COLO829 (cell line): ENCODE measurements at regions not wholly inside any gene's neighbourhood (a gene's known extent, or its start where the extent isn't known, plus 50 kb on each side); places are given as distances from the start of the nearest gene placed in this dataset.
"Not testable (repeated sequence)": the region's sequence is repeated elsewhere in the genome, so short reads cannot be mapped to it uniquely, and the experiment has no call there.

Source experiments
- DNase-seq: peaks from one replicate; pipeline ENCODE4 v3.0.0; 2012; ENCODE audit warnings: low spot score

- DNase-seq, result no peak
Observed at GRCh38 chr5:72651109-72651508, 143.9 kb upstream of the ZNF366 start.

DNA sequence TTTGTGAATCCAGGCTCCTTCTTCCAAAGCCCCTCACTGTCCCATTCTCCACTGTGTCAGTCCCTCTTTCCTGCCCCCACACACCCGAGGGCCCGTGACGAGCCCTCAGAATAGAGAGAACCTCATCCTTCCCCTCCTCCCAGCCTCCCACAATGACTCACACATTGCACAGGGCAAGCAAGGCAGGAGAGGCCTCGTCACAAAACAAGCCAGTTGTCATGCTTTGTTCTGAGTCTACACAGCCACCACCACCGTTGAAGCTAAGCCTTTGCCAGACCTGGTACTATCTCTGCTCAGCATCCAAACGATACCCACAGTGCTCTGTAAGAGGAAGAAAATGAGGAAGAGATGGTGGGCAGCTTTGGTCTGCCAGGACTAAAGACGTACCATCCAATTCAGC lies 142.2 kb upstream of the ZNF366 start:
- no peak for DNase-seq

GRCh38 chr5:72648480-72648879 lies 141.3 kb upstream of the ZNF366 start:
- DNase-seq, result no peak

- DNase-seq, result peak; percentile 63
Observed at GRCh38 chr5:72647806-72648205, 140.6 kb upstream of the ZNF366 start.

DNA sequence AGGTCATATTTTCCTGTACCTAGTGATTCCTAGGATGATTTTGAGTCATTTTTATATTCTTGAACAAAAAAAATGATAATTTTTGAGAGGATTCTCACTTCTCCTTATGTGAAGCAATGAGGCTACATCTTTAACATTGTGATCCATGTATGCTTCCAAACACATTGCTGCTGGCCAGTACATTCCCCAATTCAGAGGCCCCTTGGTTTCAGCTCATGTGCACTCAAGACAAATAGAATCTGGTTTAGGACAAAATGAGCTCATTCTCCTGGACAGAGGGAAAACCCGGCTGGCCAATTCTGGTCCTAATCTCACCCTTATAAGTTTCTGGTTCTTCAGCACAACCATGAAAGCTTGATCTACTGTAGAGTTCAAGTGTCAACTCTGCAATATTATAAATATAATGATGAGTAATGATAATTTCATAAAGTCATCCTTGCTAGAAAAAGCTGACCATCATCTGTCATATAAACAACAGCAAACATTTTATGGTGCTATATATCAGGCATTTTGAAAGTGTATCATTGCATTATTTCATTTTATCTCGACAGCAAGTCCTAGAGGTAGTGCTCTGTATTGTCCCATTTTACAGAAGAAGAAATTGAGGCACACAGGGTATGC lies 139.1 kb upstream of the ZNF366 start:
- no peak for DNase-seq

- no peak for DNase-seq
Observed at GRCh38 chr5:72645064-72645846, 138.0 kb upstream of the ZNF366 start.

GRCh38 chr5:72644296-72644695 lies 137.1 kb upstream of the ZNF366 start:
- DNase-seq, result no peak

- DNase-seq, result no peak
Observed at GRCh38 chr5:72641164-72641563, 134.0 kb upstream of the ZNF366 start.

GRCh38 chr5:72637058-72637457 lies 129.8 kb upstream of the ZNF366 start:
- DNase-seq, result no peak

DNA sequence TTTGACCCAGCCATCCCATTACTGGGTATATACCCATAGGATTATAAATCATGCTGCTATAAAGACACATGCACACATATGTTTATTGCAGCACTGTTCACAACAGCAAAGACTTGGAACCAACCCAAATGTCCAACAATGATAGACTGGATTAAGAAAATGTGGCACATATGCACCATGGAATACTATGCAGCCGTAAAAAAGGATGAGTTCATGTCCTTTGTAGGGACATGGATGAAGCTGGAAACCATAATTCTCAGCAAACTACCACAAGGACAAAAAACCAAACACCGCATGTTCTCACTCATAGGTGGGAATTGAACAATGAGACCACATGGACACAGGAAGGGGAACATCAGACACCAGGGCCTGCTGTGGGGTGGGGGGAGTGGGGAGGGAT lies 129.4 kb upstream of the ZNF366 start:
- DNase-seq, result not testable (repeated sequence)

GRCh38 chr5:72634444-72634843 lies 127.2 kb upstream of the ZNF366 start:
- no peak for DNase-seq

GRCh38 chr5:72633649-72634048 lies 126.4 kb upstream of the ZNF366 start:
- no peak for DNase-seq

DNA sequence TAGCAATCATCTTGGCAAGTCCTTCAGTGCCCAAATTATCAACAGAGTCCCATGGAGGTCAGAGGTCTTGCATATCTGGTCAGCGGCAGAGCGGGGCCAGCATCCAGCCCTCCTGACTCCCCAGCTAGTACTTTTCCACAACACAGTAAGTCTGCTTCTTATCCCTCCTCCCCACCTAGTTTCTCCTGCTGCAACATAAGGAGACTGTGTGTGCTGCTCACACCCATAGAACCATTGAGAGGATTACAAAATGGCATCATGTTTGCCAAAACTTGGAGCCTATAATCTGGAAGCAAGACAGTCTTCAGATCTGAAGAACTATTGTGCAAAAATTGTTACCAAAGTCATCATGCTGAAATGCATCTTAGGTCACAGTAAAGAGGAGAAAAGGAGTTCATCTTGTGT lies 125.8 kb upstream of the ZNF366 start:
- no peak for DNase-seq

DNA sequence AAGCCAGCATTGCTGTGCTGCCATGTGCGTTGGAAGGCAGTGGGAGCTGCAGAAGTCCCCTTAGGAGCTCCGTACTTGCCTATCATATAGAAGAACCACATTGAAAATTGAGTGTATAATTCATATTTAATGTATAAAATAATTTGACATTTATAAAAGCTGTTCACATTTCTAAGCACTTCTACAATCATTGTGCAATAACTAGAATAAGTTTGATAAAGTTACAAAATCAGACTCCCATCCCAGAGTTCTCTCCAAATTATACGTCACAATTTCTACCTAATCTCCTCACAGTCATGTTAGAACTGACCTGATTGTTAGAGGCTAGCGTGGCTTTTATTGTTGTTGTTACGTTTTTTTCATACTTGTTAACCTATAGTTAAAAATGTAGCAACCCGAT lies 123.5 kb upstream of the ZNF366 start:
- no peak for DNase-seq

GRCh38 chr5:72630081-72630480 lies 122.9 kb upstream of the ZNF366 start:
- no peak for DNase-seq

DNA sequence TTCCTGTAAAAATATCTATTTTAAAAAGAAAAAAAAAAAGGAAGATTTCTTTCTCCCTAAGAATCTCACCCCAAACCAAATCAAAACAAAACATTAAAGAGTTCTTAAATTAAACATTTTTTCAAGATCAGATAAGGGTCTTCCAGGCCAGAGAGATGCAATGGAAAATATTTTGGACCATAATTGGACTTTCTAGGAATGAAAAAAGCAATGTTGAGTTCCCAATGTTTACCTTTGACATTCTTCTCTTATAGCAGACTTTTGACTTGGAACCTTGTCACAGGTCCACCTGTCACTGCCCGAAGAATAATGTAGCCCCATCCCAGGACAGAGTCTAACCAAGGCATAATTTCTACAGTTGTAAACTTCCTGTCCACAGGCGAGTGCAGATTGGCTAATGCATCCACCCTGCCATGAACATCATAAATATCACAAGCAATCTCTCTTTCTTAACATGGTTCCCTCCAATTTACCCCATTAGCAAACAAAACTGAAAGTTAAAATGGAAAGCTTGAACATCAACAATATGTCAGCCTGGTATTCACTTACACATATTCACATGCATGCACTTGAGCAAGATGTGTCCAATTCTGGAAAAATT lies 121.7 kb upstream of the ZNF366 start:
- no peak for DNase-seq

DNA sequence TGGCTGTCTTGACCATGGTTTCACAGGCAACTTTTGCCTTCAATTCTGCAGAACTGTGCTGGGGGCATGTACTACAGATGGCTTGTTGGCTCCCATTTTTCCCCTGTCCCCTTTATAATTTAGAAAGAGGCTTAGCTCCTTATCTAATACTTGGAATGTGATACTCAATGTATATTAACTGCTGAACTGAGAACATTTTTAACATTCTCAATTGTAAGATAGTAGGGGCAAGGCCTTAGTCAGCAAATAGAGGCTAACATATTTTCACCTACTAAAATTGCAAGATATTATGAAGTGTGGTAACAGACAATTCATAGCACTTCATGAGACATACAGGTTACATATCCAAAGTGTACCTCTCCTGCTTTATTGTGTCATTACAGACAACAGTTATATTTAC lies 118.1 kb upstream of the ZNF366 start:
- no peak for DNase-seq

GRCh38 chr5:72624641-72625236 lies 117.5 kb upstream of the ZNF366 start:
- peak; percentile 46 for DNase-seq

DNA sequence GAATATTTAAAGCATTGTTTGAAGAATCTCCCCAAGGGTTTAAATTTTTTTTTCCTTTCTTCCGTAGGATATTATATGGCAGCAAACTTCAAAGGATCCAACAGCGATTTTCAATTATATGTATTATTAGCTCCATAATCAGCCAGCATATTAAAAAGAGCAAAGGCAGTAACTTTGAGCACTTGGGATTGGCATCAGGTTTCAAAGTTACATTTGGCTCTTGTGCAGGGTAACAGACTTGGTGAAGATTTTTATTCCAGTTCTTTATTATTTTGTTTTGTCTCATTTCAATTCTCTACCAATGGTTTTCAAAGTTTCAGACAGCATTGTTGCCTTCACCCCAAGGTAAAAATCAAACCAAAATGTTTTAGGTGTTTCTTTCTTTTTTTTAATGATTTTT lies 116.7 kb upstream of the ZNF366 start:
- no peak for DNase-seq

DNA sequence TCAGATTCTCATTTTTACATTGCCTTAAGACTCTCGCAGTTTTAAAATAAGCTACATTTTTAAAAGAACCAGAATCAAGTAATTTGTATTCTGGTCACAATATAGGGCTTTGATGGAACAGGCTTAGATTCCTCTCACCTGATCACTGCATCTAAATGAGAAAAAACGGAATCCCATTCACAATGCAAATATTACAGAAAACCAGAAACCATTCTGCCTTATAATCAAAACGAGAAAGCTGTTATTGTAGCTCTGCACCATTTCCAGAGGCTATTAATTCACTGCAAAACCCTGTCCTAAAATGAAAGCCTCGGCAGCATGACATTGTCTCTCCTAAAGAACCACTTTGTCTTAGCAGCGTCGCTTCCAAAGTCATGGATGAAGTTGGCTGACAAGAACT lies 116.1 kb upstream of the ZNF366 start:
- DNase-seq, result no peak

- DNase-seq, result no peak
Observed at GRCh38 chr5:72622170-72622760, 115.1 kb upstream of the ZNF366 start.

GRCh38 chr5:72621576-72621975 lies 114.4 kb upstream of the ZNF366 start:
- DNase-seq, result no peak

DNA sequence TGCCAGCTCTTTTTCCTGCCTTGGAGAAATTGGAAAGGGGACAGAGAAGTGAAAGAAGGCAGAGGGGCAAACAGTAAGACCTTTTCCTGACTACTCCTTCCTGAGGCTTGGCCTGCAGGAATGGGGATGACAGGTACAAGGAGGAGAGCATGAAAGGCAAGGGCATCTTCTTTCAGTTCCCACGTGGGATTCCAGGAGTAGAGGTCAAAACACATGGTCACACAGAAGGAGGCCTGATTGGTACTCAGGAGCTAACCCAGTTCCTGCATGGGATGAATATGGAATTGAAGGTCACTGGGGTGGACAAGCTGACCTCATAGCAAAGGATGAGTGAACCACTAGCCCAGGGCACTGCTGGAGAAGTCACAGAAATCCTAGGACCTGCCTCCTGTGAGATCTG lies 112.5 kb upstream of the ZNF366 start:
- no peak for DNase-seq
